HUES48 (cell line): ENCODE measurements at regions not wholly inside any gene's neighbourhood (a gene's known extent, or its start where the extent isn't known, plus 50 kb on each side); places are given as distances from the start of the nearest gene placed in this dataset.

ENCODE experiments used
- H3K27ac ChIP-seq: one replicate; pipeline ENCODE4 v1.7.0; 2013; ENCODE audit warnings: low read depth, low read length, inconsistent platforms
- H3K27me3 ChIP-seq: 2 replicates; pipeline ENCODE4 v1.6.1; 2013; ENCODE audit warnings: mild to moderate bottlenecking, low read length; ENCODE audit not compliant: control insufficient read depth, insufficient read depth
- H3K36me3 ChIP-seq: 2 replicates; pipeline ENCODE4 v1.6.1; 2013; ENCODE audit warnings: low read length; ENCODE audit not compliant: control insufficient read depth, insufficient read depth
- H3K4me1 ChIP-seq: 2 replicates; pipeline ENCODE4 v1.6.1; 2013; ENCODE audit warnings: mild to moderate bottlenecking, low read length; ENCODE audit not compliant: control insufficient read depth, insufficient read depth
- H3K4me3 ChIP-seq: 2 replicates; pipeline ENCODE4 v1.5.1; 2013; ENCODE audit warnings: mild to moderate bottlenecking, low read depth, low read length
- H3K9ac ChIP-seq: 2 replicates; pipeline ENCODE4 v1.6.1; 2013; ENCODE audit warnings: mild to moderate bottlenecking, low read depth, low read length, moderate library complexity
- H3K9me3 ChIP-seq: 2 replicates; pipeline ENCODE4 v1.6.1; 2013; ENCODE audit warnings: low read length; ENCODE audit not compliant: control insufficient read depth, insufficient read depth

- Histone ChIP-seq H3K9me3 (no peaks in the 10 kb centered on the region), H3K36me3 (no peaks in the 10 kb centered on the region), H3K9ac (no peak overlapping the region), H3K4me1 (no peaks in the 10 kb centered on the region), H3K27me3 (no peaks in the 10 kb centered on the region), H3K4me3 (no peak overlapping the region), H3K27ac (no peak overlapping the region)
Measured at GRCh38 chr10:83357004-83357403, 782.3 kb upstream of the GHITM start.

- H3K27ac ChIP-seq = no peak overlapping the region
- H3K9me3 ChIP-seq = no peaks in the 10 kb centered on the region
- H3K4me1 ChIP-seq = no peaks in the 10 kb centered on the region
- H3K27me3 ChIP-seq = no peaks in the 10 kb centered on the region
- no peak overlapping the region for H3K9ac ChIP-seq
- no peak overlapping the region for H3K4me3 ChIP-seq
- H3K36me3 ChIP-seq = no peaks in the 10 kb centered on the region
Measured at GRCh38 chr10:83357627-83358026, 781.7 kb upstream of the GHITM start.

GRCh38 chr10:83367036-83367435 is 772.3 kb upstream of the GHITM start:
- Histone ChIP-seq H3K9ac (no peak overlapping the region), H3K36me3 (no peaks in the 10 kb centered on the region), H3K27ac (no peak overlapping the region), H3K4me1 (peaks cover 22% of the 10 kb centered on the region), H3K27me3 (no peaks in the 10 kb centered on the region), H3K9me3 (no peaks in the 10 kb centered on the region), H3K4me3 (no peak overlapping the region)

GRCh38 chr10:83371696-83372490 is 767.4 kb upstream of the GHITM start:
- Histone ChIP-seq H3K36me3 (no peaks in the 10 kb centered on the region), H3K4me3 (no peak overlapping the region), H3K9me3 (no peaks in the 10 kb centered on the region), H3K27me3 (no peaks in the 10 kb centered on the region), H3K27ac (no peak overlapping the region), H3K9ac (no peak overlapping the region), H3K4me1 (peaks cover 14% of the 10 kb centered on the region)

GRCh38 chr10:83372646-83373045 is 766.7 kb upstream of the GHITM start:
- Histone ChIP-seq H3K9ac (no peak overlapping the region), H3K9me3 (no peaks in the 10 kb centered on the region), H3K27me3 (no peaks in the 10 kb centered on the region), H3K4me3 (no peak overlapping the region), H3K36me3 (no peaks in the 10 kb centered on the region), H3K4me1 (peaks cover 10% of the 10 kb centered on the region), H3K27ac (no peak overlapping the region)

- no peak overlapping the region for H3K9ac ChIP-seq
- no peaks in the 10 kb centered on the region for H3K9me3 ChIP-seq
- no peak overlapping the region for H3K27ac ChIP-seq
- H3K36me3 ChIP-seq = no peaks in the 10 kb centered on the region
- H3K4me3 ChIP-seq = no peak overlapping the region
- H3K4me1 ChIP-seq = peaks cover 10% of the 10 kb centered on the region
- no peaks in the 10 kb centered on the region for H3K27me3 ChIP-seq
Measured at GRCh38 chr10:83373671-83374070, 765.6 kb upstream of the GHITM start.

GRCh38 chr10:83374741-83375140 is 764.6 kb upstream of the GHITM start:
- Histone ChIP-seq H3K27me3 (no peaks in the 10 kb centered on the region), H3K4me3 (no peak overlapping the region), H3K9me3 (no peaks in the 10 kb centered on the region), H3K9ac (no peak overlapping the region), H3K27ac (no peak overlapping the region), H3K4me1 (peaks cover 10% of the 10 kb centered on the region), H3K36me3 (no peaks in the 10 kb centered on the region)

- Histone ChIP-seq H3K36me3 (no peaks in the 10 kb centered on the region), H3K27me3 (no peaks in the 10 kb centered on the region), H3K9ac (no peak overlapping the region), H3K4me1 (peaks cover 10% of the 10 kb centered on the region), H3K27ac (no peak overlapping the region), H3K4me3 (no peak overlapping the region), H3K9me3 (no peaks in the 10 kb centered on the region)
Measured at GRCh38 chr10:83375274-83375673, 764.0 kb upstream of the GHITM start.

- no peaks in the 10 kb centered on the region for H3K4me1 ChIP-seq
- no peaks in the 10 kb centered on the region for H3K27me3 ChIP-seq
- no peak overlapping the region for H3K27ac ChIP-seq
- no peaks in the 10 kb centered on the region for H3K9me3 ChIP-seq
- no peak overlapping the region for H3K4me3 ChIP-seq
- H3K9ac ChIP-seq = no peak overlapping the region
- H3K36me3 ChIP-seq = no peaks in the 10 kb centered on the region
Measured at GRCh38 chr10:83397806-83398205, 741.5 kb upstream of the GHITM start.

- H3K27me3 ChIP-seq = no peaks in the 10 kb centered on the region
- no peaks in the 10 kb centered on the region for H3K4me1 ChIP-seq
- no peaks in the 10 kb centered on the region for H3K9me3 ChIP-seq
- H3K4me3 ChIP-seq = no peak overlapping the region
- no peaks in the 10 kb centered on the region for H3K36me3 ChIP-seq
- H3K27ac ChIP-seq = no peak overlapping the region
- H3K9ac ChIP-seq = no peak overlapping the region
Measured at GRCh38 chr10:83410570-83410969, 728.7 kb upstream of the GHITM start.

GRCh38 chr10:83425306-83425705 is 714.0 kb upstream of the GHITM start:
- Histone ChIP-seq H3K4me1 (peaks cover 2% of the 10 kb centered on the region; the same call in 1 of the 2 replicates), H3K4me3 (no peak overlapping the region), H3K27ac (no peak overlapping the region), H3K36me3 (no peaks in the 10 kb centered on the region), H3K9me3 (peaks cover 19% of the 10 kb centered on the region), H3K9ac (no peak overlapping the region), H3K27me3 (no peaks in the 10 kb centered on the region)
